Keratinocyte (primary cell): ENCODE measurements at regions not wholly inside any gene's neighbourhood (a gene's known extent, or its start where the extent isn't known, plus 50 kb on each side); places are given as distances from the start of the nearest gene placed in this dataset.

Experiments used
- DNase-seq: peaks from one replicate; pipeline ENCODE4 v3.0.0-alpha.2; 2011; ENCODE audit warnings: low read depth, missing footprints, low spot score
- FAIRE-seq: peaks from 2 replicates; lab custom pipeline; 2011; peaks lifted over from hg19 to GRCh38; lab: Jason Lieb, UNC
- H2AFZ ChIP-seq: 2 replicates; pipeline ENCODE4 v1.6.0; 2012; ENCODE audit warnings: low read length, control low read depth, inconsistent platforms; ENCODE audit not compliant: control insufficient read depth
- H3K27ac ChIP-seq: 2 replicates; pipeline ENCODE4 v1.5.1; 2011; ENCODE audit warnings: low read length; ENCODE audit not compliant: control insufficient read depth, insufficient read depth
- H3K27me3 ChIP-seq: 3 replicates; pipeline ENCODE4 v1.6.0; 2011; ENCODE audit warnings: low read length; ENCODE audit not compliant: control insufficient read depth, insufficient read depth; ENCODE audit errors: extremely low read depth
- H3K36me3 ChIP-seq, 2 experiments: 2 replicates in 1 of 2; 3 replicates in 1 of 2; pipeline ENCODE4 v1.5.1; 2011; ENCODE audit warnings: low read length in 2 of 2, mild to moderate bottlenecking in 1 of 2; ENCODE audit not compliant: control insufficient read depth in 2 of 2, insufficient read depth in 2 of 2; ENCODE audit errors: extremely low read depth in 1 of 2
- H3K4me1 ChIP-seq: 3 replicates; pipeline ENCODE4 v1.5.1; 2011; ENCODE audit warnings: low read length; ENCODE audit not compliant: control insufficient read depth, insufficient read depth; ENCODE audit errors: extremely low read depth
- H3K4me2 ChIP-seq: 3 replicates; pipeline ENCODE4 v1.6.0; 2011; ENCODE audit warnings: low read depth, low read length; ENCODE audit not compliant: control insufficient read depth, insufficient read depth; ENCODE audit errors: extremely low read depth
- H3K4me3 ChIP-seq, 3 experiments: fragments of 200-600 bp in 1 of 3; sonication (generic) in 1 of 3; 2 replicates in 2 of 3; 3 replicates in 1 of 3; pipeline ENCODE4 v1.5.1; 2011 to 2016; ENCODE audit warnings: low read length in 3 of 3, mild to moderate bottlenecking in 3 of 3, control low read depth in 2 of 3, inconsistent platforms in 1 of 3, low read depth in 1 of 3, mixed read lengths in 1 of 3, mixed run types in 1 of 3, moderate library complexity in 1 of 3; ENCODE audit not compliant: control insufficient read depth in 2 of 3, insufficient read depth in 2 of 3; ENCODE audit errors: extremely low read depth in 1 of 3
- H3K79me2 ChIP-seq: 2 replicates; pipeline ENCODE4 v1.6.0; 2012; ENCODE audit warnings: low read length; ENCODE audit not compliant: control insufficient read depth, insufficient read depth
- H3K9ac ChIP-seq: 3 replicates; pipeline ENCODE4 v1.6.0; 2011; ENCODE audit warnings: low read length; ENCODE audit not compliant: control insufficient read depth, insufficient read depth; ENCODE audit errors: extremely low read depth
- H3K9me1 ChIP-seq: 3 replicates; pipeline ENCODE4 v1.6.0; 2011; ENCODE audit warnings: low read length; ENCODE audit not compliant: control insufficient read depth, insufficient read depth; ENCODE audit errors: extremely low read depth
- H3K9me3 ChIP-seq: 2 replicates; pipeline ENCODE4 v1.5.1; 2012; ENCODE audit warnings: low read depth, low read length; ENCODE audit not compliant: control insufficient read depth
- H4K20me1 ChIP-seq: 3 replicates; pipeline ENCODE4 v1.6.0; 2011; ENCODE audit warnings: low read length; ENCODE audit not compliant: control insufficient read depth, insufficient read depth; ENCODE audit errors: extremely low read depth
- CTCF ChIP-seq, 3 experiments: IDR thresholded peaks in 1 of 3; conservative IDR thresholded peaks in 1 of 3; optimal IDR thresholded peaks in 1 of 3; 2 replicates in 2 of 3; 3 replicates in 1 of 3; pipeline versions ENCODE3 to v1.5.1; 2011; ENCODE audit warnings: low read length in 3 of 3, mild to moderate bottlenecking in 3 of 3, moderate library complexity in 2 of 3, control low read depth in 1 of 3, inconsistent platforms in 1 of 3; ENCODE audit not compliant: insufficient read depth in 2 of 3; ENCODE audit errors: extremely low read depth in 1 of 3
- EZH2 ChIP-seq: IDR thresholded peaks from one replicate; pipeline ENCODE4 v1.6.1; 2012; ENCODE audit warnings: inconsistent platforms, mild to moderate bottlenecking, low read length, moderate library complexity
- dilution Hi-C: fragments of 300-500 bp; cut with MboI; formaldehyde crosslinking; loops from one replicate; pipeline ENCODE4 v1.7.0; 2020; ENCODE audit warnings: low sequenced_read_pairs; ENCODE audit not compliant: extremely low pct_ligation_motif_present

GRCh38 chr20:22699396-22699795 is 115.0 kb upstream of the FOXA2 start:
- peaks cover 18% of the 10 kb centered on the region for H3K4me1 ChIP-seq
- H3K4me2 ChIP-seq, result no peak overlapping the region
- dilution Hi-C loops, result loop anchor here (25.0 kb wide), 1 partner anchor 362 kb away; no protein-coding TSS in a partner anchor
- no peak overlapping the region for H3K27ac ChIP-seq
- no peak overlapping the region for H3K4me3 ChIP-seq
- H3K36me3 ChIP-seq, result no peaks in the 10 kb centered on the region
- FAIRE-seq, result no peak
- H3K9me1 ChIP-seq, result no peaks in the 10 kb centered on the region
- H3K9me3 ChIP-seq, result peaks cover 8% of the 10 kb centered on the region
- H4K20me1 ChIP-seq, result no peaks in the 10 kb centered on the region
- no peaks in the 10 kb centered on the region for H3K27me3 ChIP-seq
- TF ChIP-seq EZH2 (no peak), CTCF (optimal IDR thresholded peaks at IDR 0.05 in 1 of 3, IDR thresholded peaks at IDR 0.05 in 1 of 3, conservative IDR thresholded peaks at IDR 0.05 in 1 of 3; ENCODE audit: extremely low read depth in 1 of 3, insufficient read depth in 2 of 3, low read length in 3 of 3) (no peak)
- no peak overlapping the region for H3K9ac ChIP-seq
- DNase-seq, result no peak
- H2AFZ ChIP-seq, result no peak overlapping the region
- no peaks in the 10 kb centered on the region for H3K79me2 ChIP-seq

GRCh38 chr20:22700367-22700766 is 116.0 kb upstream of the FOXA2 start:
- Histone ChIP-seq H3K27me3 (no peaks in the 10 kb centered on the region), H3K36me3 (no peaks in the 10 kb centered on the region), H4K20me1 (no peaks in the 10 kb centered on the region), H3K9me1 (no peaks in the 10 kb centered on the region), H3K4me2 (no peak overlapping the region), H3K27ac (no peak overlapping the region), H3K9ac (no peak overlapping the region), H3K4me1 (peaks cover 18% of the 10 kb centered on the region), H2AFZ (no peak overlapping the region), H3K4me3 (no peak overlapping the region), H3K9me3 (peaks cover 8% of the 10 kb centered on the region), H3K79me2 (no peaks in the 10 kb centered on the region)
- dilution Hi-C loops, result no loop called here
- FAIRE-seq (peak; percentile 32), DNase-seq (no peak)
- TF ChIP-seq EZH2, result no peak
- TF ChIP-seq CTCF (optimal IDR thresholded peaks at IDR 0.05 in 1 of 3, IDR thresholded peaks at IDR 0.05 in 1 of 3, conservative IDR thresholded peaks at IDR 0.05 in 1 of 3; ENCODE audit: extremely low read depth in 1 of 3, insufficient read depth in 2 of 3, low read length in 3 of 3), result no peak
